Limb (tissue), 2 donors: ENCODE measurements at regions not wholly inside any gene's neighbourhood (a gene's known extent, or its start where the extent isn't known, plus 50 kb on each side); places are given as distances from the start of the nearest gene placed in this dataset.

Experiments used
- DNase-seq, 2 donors: peaks; one replicate each; pipeline ENCODE4 v3.0.0-alpha.2; 2016; ENCODE audit errors: extremely low spot score in 2 of 2

GRCh38 chr1:38296047-38296446, 249.5 kb upstream of the POU3F1 start:
- no peak for DNase-seq

GRCh38 chr1:38293567-38293966, 247.0 kb upstream of the POU3F1 start:
- no peak for DNase-seq

- no peak for DNase-seq
Observed at GRCh38 chr1:38292969-38293368, 246.4 kb upstream of the POU3F1 start.

GRCh38 chr1:38291906-38292521, 245.4 kb upstream of the POU3F1 start:
- DNase-seq: no peak

- no peak for DNase-seq
Observed at GRCh38 chr1:38291336-38291735, 244.7 kb upstream of the POU3F1 start.

- DNase-seq: no peak
Observed at GRCh38 chr1:38289034-38289433, 242.4 kb upstream of the POU3F1 start.

GRCh38 chr1:38287547-38287946, 241.0 kb upstream of the POU3F1 start:
- DNase-seq: peak in 1 of 2 donors; percentile 3

- peak in 1 of 2 donors; percentile 9 for DNase-seq
Observed at GRCh38 chr1:38287036-38287435, 240.4 kb upstream of the POU3F1 start.

GRCh38 chr1:38285807-38286530, 239.4 kb upstream of the POU3F1 start:
- DNase-seq: peak in 1 of 2 donors; percentile 25

GRCh38 chr1:38284953-38285352, 238.4 kb upstream of the POU3F1 start:
- peak in 1 of 2 donors; percentile 14 for DNase-seq

GRCh38 chr1:38283696-38284470, 237.3 kb upstream of the POU3F1 start:
- peak in 1 of 2 donors; percentile 12 for DNase-seq

GRCh38 chr1:38279148-38279547, 232.6 kb upstream of the POU3F1 start:
- DNase-seq: no peak

- DNase-seq: no peak
Observed at GRCh38 chr1:38277646-38278045, 231.1 kb upstream of the POU3F1 start.

- DNase-seq: no peak
Observed at GRCh38 chr1:38275960-38276359, 229.4 kb upstream of the POU3F1 start.

- DNase-seq: no peak
Observed at GRCh38 chr1:38274974-38275373, 228.4 kb upstream of the POU3F1 start.

GRCh38 chr1:38273196-38273804, 226.7 kb upstream of the POU3F1 start:
- DNase-seq: no peak

GRCh38 chr1:38272515-38272914, 225.9 kb upstream of the POU3F1 start:
- DNase-seq: no peak

- no peak for DNase-seq
Observed at GRCh38 chr1:38270849-38271633, 224.4 kb upstream of the POU3F1 start.

GRCh38 chr1:38269923-38270848, 223.6 kb upstream of the POU3F1 start:
- no peak for DNase-seq

- DNase-seq: no peak
Observed at GRCh38 chr1:38268226-38268625, 221.6 kb upstream of the POU3F1 start.
